K562 (cell line): ENCODE measurements at regions not wholly inside any gene's neighbourhood (a gene's known extent, or its start where the extent isn't known, plus 50 kb on each side); places are given as distances from the start of the nearest gene placed in this dataset.

Experiments used
- ATAC-seq: fragments of 200-7000 bp; cut with Tn5 transposase; 3 replicates; pipeline ENCODE4 v1.9.1; 2020; ENCODE audit warnings: moderate library complexity
- BruUV-seq: library from RNA; stranded (reverse); fragments of 400-500 nt; replicated peaks from 2 replicates; lab custom pipeline; 2021; lab: Mats Ljungman, UMichigan
- CTCF ChIA-PET: fragments of 300-600 bp; formaldehyde crosslinking; extraction: SDS; loops from one replicate; lab custom pipeline; 2021; ENCODE audit warnings: low intra/inter-chr PET ratio; lab: Yijun Ruan, JAX
- POLR2A ChIA-PET: fragments of 300-600, 350-650 bp; sonication (Branson Sonifier 250); formaldehyde crosslinking; extraction: SDS; loops from one replicate; lab custom pipeline; 2021; ENCODE audit warnings: antibody characterized with exemption, inconsistent platforms; lab: Yijun Ruan, JAX
- DNase-seq, 4 experiments: peaks; one replicate each; pipeline versions ENCODE4 v3.0.0 to v3.0.0-alpha.2; 2011 to 2018; ENCODE audit warnings: low spot score in 3 of 4, mixed read lengths in 3 of 4; ENCODE audit errors: extremely low read depth in 1 of 4
- FAIRE-seq: peaks from 2 replicates; lab custom pipeline; 2011; peaks lifted over from hg19 to GRCh38; lab: Jason Lieb, UNC
- H2AFZ ChIP-seq: 2 replicates; pipeline ENCODE4 v1.6.0; 2011; ENCODE audit warnings: low read depth, low read length, control low read depth, inconsistent platforms
- H3K27ac ChIP-seq: fragments of 200-600 bp; 3 replicates; pipeline ENCODE4 v1.8.0; 2011; ENCODE audit warnings: low read depth, mild to moderate bottlenecking, control low read depth, inconsistent platforms, low read length, moderate library complexity, mixed read lengths; ENCODE audit errors: extremely low read depth
- H3K27me3 ChIP-seq, 2 experiments: fragments of 300-600 bp in 1 of 2; 2 replicates in 1 of 2; 3 replicates in 1 of 2; pipeline versions ENCODE4 v1.6.0 to v1.8.0; 2011; ENCODE audit warnings: inconsistent platforms in 2 of 2, low read length in 2 of 2, mild to moderate bottlenecking in 1 of 2, mixed read lengths in 1 of 2, moderate library complexity in 1 of 2; ENCODE audit not compliant: control insufficient read depth in 2 of 2, insufficient read depth in 2 of 2
- H3K36me3 ChIP-seq: fragments of 300-600 bp; 3 replicates; pipeline ENCODE4 v1.8.0; 2011; ENCODE audit warnings: mild to moderate bottlenecking, low read length, inconsistent platforms; ENCODE audit not compliant: control insufficient read depth, insufficient read depth
- H3K4me1 ChIP-seq, 2 experiments: fragments of 200-600 bp in 1 of 2; replicated peaks in 1 of 2; 2 replicates in 1 of 2; 3 replicates in 1 of 2; pipeline versions ENCODE4 v1.5.1 to v1.8.0; 2011; ENCODE audit warnings: inconsistent platforms in 2 of 2, low read length in 2 of 2, mild to moderate bottlenecking in 1 of 2, mixed read lengths in 1 of 2, moderate library complexity in 1 of 2; ENCODE audit not compliant: control insufficient read depth in 2 of 2, insufficient read depth in 2 of 2
- H3K4me2 ChIP-seq: 2 replicates; pipeline ENCODE4 v1.6.1; 2011; ENCODE audit warnings: low read length, control low read depth, inconsistent platforms, mixed read lengths; ENCODE audit not compliant: insufficient read depth
- H3K4me3 ChIP-seq: fragments of 200-600 bp; sonication (generic), shearing (Covaris generic); 2 replicates; pipeline ENCODE4 v1.5.1; 2016; ENCODE audit warnings: control low read depth, inconsistent platforms
- H3K79me2 ChIP-seq: fragments of 200-600 bp; 3 replicates; pipeline ENCODE4 v1.8.0; 2011; ENCODE audit warnings: low read length, inconsistent platforms; ENCODE audit not compliant: control insufficient read depth, insufficient read depth
- H3K9ac ChIP-seq, 2 experiments: 2 replicates each; pipeline versions ENCODE4 v1.6.0 to v1.6.1; 2011; ENCODE audit warnings: low read depth in 2 of 2, low read length in 2 of 2, control low read depth in 1 of 2, inconsistent platforms in 1 of 2, mild to moderate bottlenecking in 1 of 2, mixed read lengths in 1 of 2; ENCODE audit not compliant: insufficient read depth in 1 of 2
- H3K9me1 ChIP-seq: one replicate; pipeline ENCODE4 v1.6.0; 2011; ENCODE audit warnings: inconsistent platforms, mild to moderate bottlenecking, low read length, moderate library complexity; ENCODE audit not compliant: control insufficient read depth, insufficient read depth
- H3K9me3 ChIP-seq: replicated peaks from 2 replicates; pipeline ENCODE4 v1.5.1; 2011; ENCODE audit warnings: low read depth, low read length, inconsistent platforms; ENCODE audit not compliant: control insufficient read depth, insufficient read depth
- H4K20me1 ChIP-seq: replicated peaks from 2 replicates; pipeline ENCODE4 v1.6.1; 2011; ENCODE audit warnings: low read length, inconsistent platforms, mixed read lengths; ENCODE audit not compliant: control insufficient read depth, insufficient read depth
- CSDE1 ChIP-seq, 2 experiments: fragments of 450-650 bp; IDR thresholded peaks; 2 replicates each; pipeline ENCODE4 v1.6.1; 2016; ENCODE audit warnings: mild to moderate bottlenecking in 1 of 2
- DEAF1 ChIP-seq: fragments of 450-650 bp; formaldehyde crosslinking; IDR thresholded peaks from 2 replicates; pipeline ENCODE4 v1.4.0; 2020; ENCODE audit warnings: mild to moderate bottlenecking, moderate library complexity
- FOXM1 ChIP-seq, 2 experiments: fragments of 450-650 bp in 1 of 2; sonication (generic) in 1 of 2; formaldehyde crosslinking in 1 of 2; IDR thresholded peaks; 2 replicates each; pipeline versions ENCODE4 v1.6.1 to v1.9.0; 2017 to 2022; ENCODE audit warnings: low read depth in 2 of 2, mild to moderate bottlenecking in 2 of 2, missing genetic modification reagents in 1 of 2, moderate library complexity in 1 of 2
- HDAC2 ChIP-seq: fragments of 450-650 bp; IDR thresholded peaks from 2 replicates; pipeline ENCODE4 v1.6.1; 2016; ENCODE audit warnings: mild to moderate bottlenecking
- RAD21 ChIP-seq, 2 experiments: fragments of 250-450 bp in 1 of 2; fragments of 450-650 bp in 1 of 2; sonication (Bioruptor Pico) in 1 of 2; formaldehyde crosslinking in 1 of 2; IDR thresholded peaks in 1 of 2; conservative IDR thresholded peaks in 1 of 2; 2 replicates each; pipeline versions ENCODE4 v1.4.0 to v1.8.0; 2020 to 2022; ENCODE audit warnings: mild to moderate bottlenecking in 2 of 2, moderate library complexity in 1 of 2
- REST ChIP-seq, 2 experiments: fragments of 450-650 bp; formaldehyde crosslinking in 1 of 2; IDR thresholded peaks; 2 replicates each; pipeline versions ENCODE4 v1.4.0 to v1.6.1; 2014 to 2020; ENCODE audit warnings: mild to moderate bottlenecking in 2 of 2, borderline replicate concordance in 1 of 2, low read depth in 1 of 2
- ZBTB26 ChIP-seq: fragments of 450-650 bp; formaldehyde crosslinking; IDR thresholded peaks from 2 replicates; pipeline ENCODE4 v1.4.0; 2022; ENCODE audit warnings: missing genetic modification characterization
- WGBS: fragments of 100-300 bp; shearing (Covaris generic); methylation state at CpG from one replicate; pipeline ENCODE4 v1.1.6; 2016; ENCODE audit warnings: low coverage, mixed read lengths; ENCODE audit not compliant: insufficient coverage; ENCODE audit errors: missing lambda C conversion rate; 5-methylcytosine and 5-hydroxymethylcytosine counted together
- in situ Hi-C: fragments of 300-500 bp; cut with MboI; formaldehyde crosslinking; loops from 4 replicates; pipeline ENCODE4 v1.15.0; 2018; ENCODE audit warnings: inconsistent platforms, mixed read lengths
- intact Hi-C: fragments of 100-400 bp; cut with micrococcal nuclease; formaldehyde crosslinking; loops from 2 replicates; pipeline ENCODE4 v1.14.2; 2022

GRCh38 chr12:4107436-4107878 is 166.1 kb upstream of the CCND2 start:
- FAIRE-seq, result peak; percentile 89
- TF ChIP-seq FOXM1 (IDR thresholded peaks at IDR 0.05; ENCODE audit: low read depth) (no peak), FOXM1 (CRISPR knock-in tag; IDR thresholded peaks at IDR 0.05; ENCODE audit: low read depth) (no peak), CSDE1 (IDR thresholded peaks at IDR 0.05) (no peak), ZBTB26 (no peak), DEAF1 (CRISPR knock-in tag) (peak; percentile 51), RAD21 (CRISPR knock-in tag; conservative IDR thresholded peaks at IDR 0.05 in 1 of 2, IDR thresholded peaks at IDR 0.05 in 1 of 2) (peak; percentile 55 to 78), HDAC2 (no peak), REST (IDR thresholded peaks at IDR 0.05; ENCODE audit: borderline replicate concordance) (peak; percentile 53; the same call in 1 of the 2 replicates), REST (CRISPR knock-in tag; IDR thresholded peaks at IDR 0.05; ENCODE audit: low read depth) (no peak)

More at GRCh38 chr12:4107436-4107878, 166.1 kb upstream of the CCND2 start:
- ATAC-seq (peak; percentile 96), DNase-seq (peak; percentile 57 to 67 (median 62))
- ChIA-PET CTCF (interaction anchor here (1.1 to 1.8 kb wide), 3 partner anchors 168 to 171 kb away, joined by 3 to 5 read pairs (median 4); no protein-coding TSS in a partner anchor), POLR2A (interaction anchor here (0.8 to 1.8 kb wide), 3 partner anchors 13 to 169 kb away, joined by 3 to 5 read pairs (median 3); no protein-coding TSS in a partner anchor)
- no peaks in the 10 kb centered on the region for H4K20me1 ChIP-seq
- H3K4me2 ChIP-seq, result no peak overlapping the region
- WGBS, result 2% methylated on average over 6 of the region's 6 CpGs
- no peak overlapping the region for H3K9ac ChIP-seq
- H3K27me3 ChIP-seq, result peaks cover 7 to 10% of the 10 kb centered on the region in 2 experiments; a peak in 3 of 5 replicates
- no peaks in the 10 kb centered on the region for H3K79me2 ChIP-seq
- intact Hi-C loops, result loop anchor here (2.0 to 10.0 kb wide), 2 partner anchors 117 to 169 kb away; no protein-coding TSS in a partner anchor
- H3K9me1 ChIP-seq, result no peaks in the 10 kb centered on the region
- no peak overlapping the region for H3K4me3 ChIP-seq
- no peaks in the 10 kb centered on the region for H3K9me3 ChIP-seq
- H3K27ac ChIP-seq, result no peak overlapping the region
- H2AFZ ChIP-seq, result no peak overlapping the region
- H3K4me1 ChIP-seq, result no peaks in the 10 kb centered on the region
- no TSS peak for BruUV-seq
- H3K36me3 ChIP-seq, result no peaks in the 10 kb centered on the region
- in situ Hi-C loops, result no loop called here
